ENCODE measurements at regions not wholly inside any gene's neighbourhood (a gene's known extent, or its start where the extent isn't known, plus 50 kb on each side); places are given as distances from the start of the nearest gene placed in this dataset.

- Histone ChIP-seq H3K36me3 (no peaks in the 10 kb centered on the region), H4K20me1 (peaks cover 0 to 20% (median 0%) of the 10 kb centered on the region in 11 experiments; a peak in 6 of 22 replicates), H3K27ac (no peak overlapping the region), H3K4me2 (no peak overlapping the region), H3K9me3 (replicated peaks in 1 of 11) (no peaks in the 10 kb centered on the region), H3K9ac (no peak overlapping the region), H3K4me3 (no peak overlapping the region), H3K27me3 (no peaks in the 10 kb centered on the region; a peak in 1 of 22 replicates), H3K4me1 (peaks cover 0 to 18% (median 15%) of the 10 kb centered on the region in 10 experiments; a peak in 15 of 20 replicates)
- TF ChIP-seq Cebpa-rat (IDR thresholded peaks at IDR 0.05) = no peak
Observed at GRCh38 chr22:49048591-49048990, 779.1 kb downstream of the BRD1 start.

- Histone ChIP-seq H4K20me1 (peaks cover 0 to 25% (median 0%) of the 10 kb centered on the region in 11 experiments; a peak in 6 of 22 replicates), H3K4me1 (peaks cover 0 to 18% (median 15%) of the 10 kb centered on the region in 10 experiments; a peak in 15 of 20 replicates)
Observed at GRCh38 chr22:49047447-49047846, 780.2 kb downstream of the BRD1 start.

GRCh38 chr22:49046546-49047361 is 780.9 kb downstream of the BRD1 start:
- no peak for TF ChIP-seq Cebpa-rat (IDR thresholded peaks at IDR 0.05)
- Histone ChIP-seq H3K4me2 (peak overlapping the region in 8 of 11 experiments; percentile 51 to 81 (median 66); a peak in 15 of 22 replicates), H3K4me3 (no peak overlapping the region), H3K36me3 (no peaks in the 10 kb centered on the region), H4K20me1 (peaks cover 0 to 25% (median 0%) of the 10 kb centered on the region in 11 experiments; a peak in 6 of 22 replicates), H3K9ac (0 out of 22 replicates have a peak overlapping the region, but pooled peaks of 1 of the 11 experiments have one; percentile 2), H3K4me1 (peaks cover 0 to 18% (median 15%) of the 10 kb centered on the region in 10 experiments; a peak in 15 of 20 replicates), H3K27ac (no peak overlapping the region), H3K27me3 (no peaks in the 10 kb centered on the region; a peak in 1 of 22 replicates), H3K9me3 (replicated peaks in 1 of 11) (no peaks in the 10 kb centered on the region)

More at GRCh38 chr22:49047447-49047846, 780.2 kb downstream of the BRD1 start:
- Histone ChIP-seq H3K9me3 (replicated peaks in 1 of 11) (no peaks in the 10 kb centered on the region), H3K4me2 (no peak overlapping the region), H3K4me3 (no peak overlapping the region), H3K9ac (no peak overlapping the region), H3K36me3 (no peaks in the 10 kb centered on the region), H3K27ac (no peak overlapping the region), H3K27me3 (no peaks in the 10 kb centered on the region; a peak in 1 of 22 replicates)
- TF ChIP-seq Cebpa-rat (IDR thresholded peaks at IDR 0.05) = no peak

- no peaks in the 10 kb centered on the region for H3K36me3 ChIP-seq
- H3K27ac ChIP-seq = no peak overlapping the region
- H3K4me3 ChIP-seq = no peak overlapping the region
- peak overlapping the region in 10 of 11 experiments; percentile 24 to 81 (median 64); a peak in 18 of 22 replicates for H3K4me2 ChIP-seq
- H3K4me1 ChIP-seq = peaks cover 0 to 18% (median 15%) of the 10 kb centered on the region in 10 experiments; a peak in 15 of 20 replicates
- peaks cover 0 to 25% (median 0%) of the 10 kb centered on the region in 11 experiments; a peak in 6 of 22 replicates for H4K20me1 ChIP-seq
- H3K9ac ChIP-seq = peak overlapping the region in 1 of 11 experiments; percentile 2; a peak in 1 of 22 replicates
- no peaks in the 10 kb centered on the region; a peak in 1 of 22 replicates for H3K27me3 ChIP-seq
- H3K9me3 ChIP-seq (replicated peaks in 1 of 11) = no peaks in the 10 kb centered on the region
- no peak for TF ChIP-seq Cebpa-rat (IDR thresholded peaks at IDR 0.05)
Observed at GRCh38 chr22:49046000-49046545, 781.6 kb downstream of the BRD1 start.

- TF ChIP-seq Cebpa-rat (IDR thresholded peaks at IDR 0.05) = no peak
- Histone ChIP-seq H3K4me3 (no peak overlapping the region), H3K4me1 (peaks cover 0 to 18% (median 15%) of the 10 kb centered on the region in 10 experiments; a peak in 15 of 20 replicates), H3K27me3 (no peaks in the 10 kb centered on the region; a peak in 1 of 22 replicates), H3K4me2 (peak overlapping the region in 8 of 11 experiments; percentile 12 to 81 (median 66); a peak in 13 of 22 replicates), H3K9me3 (replicated peaks in 1 of 11) (no peaks in the 10 kb centered on the region), H3K36me3 (no peaks in the 10 kb centered on the region), H3K9ac (no peak overlapping the region; a peak in 1 of 22 replicates), H4K20me1 (peaks cover 0 to 25% (median 0%) of the 10 kb centered on the region in 11 experiments; a peak in 6 of 22 replicates), H3K27ac (no peak overlapping the region)
Observed at GRCh38 chr22:49045276-49045675, 782.4 kb downstream of the BRD1 start.

GRCh38 chr22:49044776-49045175 is 782.9 kb downstream of the BRD1 start:
- no peak overlapping the region for H3K27ac ChIP-seq
- no peaks in the 10 kb centered on the region for H3K36me3 ChIP-seq
- H3K4me1 ChIP-seq = peaks cover 0 to 18% (median 15%) of the 10 kb centered on the region in 10 experiments; a peak in 15 of 20 replicates
- H4K20me1 ChIP-seq = peaks cover 0 to 22% (median 0%) of the 10 kb centered on the region in 11 experiments; a peak in 6 of 22 replicates
- TF ChIP-seq Cebpa-rat (IDR thresholded peaks at IDR 0.05) = no peak
- H3K4me3 ChIP-seq = no peak overlapping the region
- H3K9me3 ChIP-seq (replicated peaks in 1 of 11) = no peaks in the 10 kb centered on the region
- H3K4me2 ChIP-seq = no peak overlapping the region
- H3K9ac ChIP-seq = no peak overlapping the region
- H3K27me3 ChIP-seq = no peaks in the 10 kb centered on the region; a peak in 1 of 22 replicates

GRCh38 chr22:49044091-49044490 is 783.6 kb downstream of the BRD1 start:
- Histone ChIP-seq H3K4me2 (no peak overlapping the region), H3K9me3 (replicated peaks in 1 of 11) (no peaks in the 10 kb centered on the region), H3K4me1 (peaks cover 0 to 18% (median 15%) of the 10 kb centered on the region in 10 experiments; a peak in 15 of 20 replicates), H3K9ac (no peak overlapping the region), H3K4me3 (no peak overlapping the region), H3K27me3 (no peaks in the 10 kb centered on the region; a peak in 1 of 22 replicates), H3K36me3 (no peaks in the 10 kb centered on the region), H3K27ac (no peak overlapping the region), H4K20me1 (peaks cover 0 to 18% (median 0%) of the 10 kb centered on the region in 11 experiments; a peak in 5 of 22 replicates)
- TF ChIP-seq Cebpa-rat (IDR thresholded peaks at IDR 0.05) = no peak

GRCh38 chr22:49042877-49043859 is 784.5 kb downstream of the BRD1 start:
- Histone ChIP-seq H4K20me1 (peaks cover 0 to 13% (median 0%) of the 10 kb centered on the region in 11 experiments; a peak in 4 of 22 replicates), H3K36me3 (no peaks in the 10 kb centered on the region), H3K4me3 (no peak overlapping the region), H3K4me1 (peaks cover 0 to 18% (median 15%) of the 10 kb centered on the region in 10 experiments; a peak in 15 of 20 replicates), H3K4me2 (no peak overlapping the region), H3K9me3 (replicated peaks in 1 of 11) (no peaks in the 10 kb centered on the region), H3K27ac (no peak overlapping the region), H3K27me3 (no peaks in the 10 kb centered on the region; a peak in 1 of 22 replicates), H3K9ac (no peak overlapping the region)
- no peak for TF ChIP-seq Cebpa-rat (IDR thresholded peaks at IDR 0.05)
